B cell (primary cell): ENCODE measurements at regions not wholly inside any gene's neighbourhood (a gene's known extent, or its start where the extent isn't known, plus 50 kb on each side); places are given as distances from the start of the nearest gene placed in this dataset.

Source experiments
- CTCF ChIP-seq: fragments of 200-600 bp; IDR thresholded peaks from one replicate; pipeline ENCODE4 v1.8.0; 2022; ENCODE audit warnings: antibody characterized with exemption, mild to moderate bottlenecking
- EZH2 ChIP-seq: IDR thresholded peaks from 2 replicates; pipeline ENCODE4 v1.6.1; 2012; ENCODE audit warnings: borderline replicate concordance, low read depth, mild to moderate bottlenecking, moderate library complexity, low read length; ENCODE audit not compliant: insufficient read depth, poor library complexity, severe bottlenecking

GRCh38 chr17:72542317-72542716, 421.5 kb downstream of the SOX9 start:
- TF ChIP-seq CTCF (no peak), EZH2 (no peak)
